ENCODE measurements at regions not wholly inside any gene's neighbourhood (a gene's known extent, or its start where the extent isn't known, plus 50 kb on each side); places are given as distances from the start of the nearest gene placed in this dataset.

- TF ChIP-seq, protein P1, sequence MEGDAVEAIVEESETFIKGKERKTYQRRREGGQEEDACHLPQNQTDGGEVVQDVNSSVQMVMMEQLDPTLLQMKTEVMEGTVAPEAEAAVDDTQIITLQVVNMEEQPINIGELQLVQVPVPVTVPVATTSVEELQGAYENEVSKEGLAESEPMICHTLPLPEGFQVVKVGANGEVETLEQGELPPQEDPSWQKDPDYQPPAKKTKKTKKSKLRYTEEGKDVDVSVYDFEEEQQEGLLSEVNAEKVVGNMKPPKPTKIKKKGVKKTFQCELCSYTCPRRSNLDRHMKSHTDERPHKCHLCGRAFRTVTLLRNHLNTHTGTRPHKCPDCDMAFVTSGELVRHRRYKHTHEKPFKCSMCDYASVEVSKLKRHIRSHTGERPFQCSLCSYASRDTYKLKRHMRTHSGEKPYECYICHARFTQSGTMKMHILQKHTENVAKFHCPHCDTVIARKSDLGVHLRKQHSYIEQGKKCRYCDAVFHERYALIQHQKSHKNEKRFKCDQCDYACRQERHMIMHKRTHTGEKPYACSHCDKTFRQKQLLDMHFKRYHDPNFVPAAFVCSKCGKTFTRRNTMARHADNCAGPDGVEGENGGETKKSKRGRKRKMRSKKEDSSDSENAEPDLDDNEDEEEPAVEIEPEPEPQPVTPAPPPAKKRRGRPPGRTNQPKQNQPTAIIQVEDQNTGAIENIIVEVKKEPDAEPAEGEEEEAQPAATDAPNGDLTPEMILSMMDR (IDR thresholded peaks at IDR 0.05; ENCODE audit: insufficient read depth, low read length, poor library complexity, severe bottlenecking) = no peak
- Histone ChIP-seq H3K27me3 (replicated peaks; ENCODE audit: control insufficient read depth, insufficient read depth, low read length) (no peaks in the 10 kb centered on the region), H3K36me3 (ENCODE audit: control insufficient read depth, insufficient read depth, low read length) (no peaks in the 10 kb centered on the region), H3K4me3 (replicated peaks; ENCODE audit: low read depth, low read length) (no peak overlapping the region)
- DNase-seq (ENCODE audit: extremely low read depth, insufficient read length) = no peak
These were observed 1921.4 kb upstream of the PCDH20 start for GRCh38 chr13:63337041-63337440.

DNA sequence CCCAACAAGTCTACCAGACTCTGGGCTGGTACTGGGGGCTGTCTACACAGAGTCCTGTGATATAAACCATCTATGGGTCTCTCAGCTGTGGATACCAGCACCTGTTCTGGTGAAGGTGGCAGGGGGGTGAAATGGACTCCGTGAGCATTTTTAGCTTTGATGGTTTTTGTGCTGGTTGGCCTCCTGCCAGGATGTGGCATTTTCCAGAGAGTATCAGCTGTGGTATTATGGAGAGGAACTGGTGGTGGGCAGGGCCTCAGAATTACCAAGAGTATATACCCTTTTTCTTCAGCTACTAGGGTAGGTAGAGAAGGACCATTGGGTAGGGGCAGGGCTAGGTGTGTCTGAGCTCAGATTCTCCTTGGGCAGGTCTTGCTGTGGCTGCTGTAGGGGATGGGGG is 1920.9 kb upstream of the PCDH20 start:
- H3K36me3 ChIP-seq (ENCODE audit: control insufficient read depth, insufficient read depth, low read length) = no peaks in the 10 kb centered on the region
- no peaks in the 10 kb centered on the region for H3K27me3 ChIP-seq (replicated peaks; ENCODE audit: control insufficient read depth, insufficient read depth, low read length)
- no peak overlapping the region for H3K4me3 ChIP-seq (replicated peaks; ENCODE audit: low read depth, low read length)
- TF ChIP-seq, protein P1 (IDR thresholded peaks at IDR 0.05; ENCODE audit: insufficient read depth, low read length, poor library complexity, severe bottlenecking) = no peak
- DNase-seq (ENCODE audit: extremely low read depth, insufficient read length) = no peak

- Histone ChIP-seq H3K36me3 (ENCODE audit: control insufficient read depth, insufficient read depth, low read length) (no peaks in the 10 kb centered on the region), H3K4me3 (replicated peaks; ENCODE audit: low read depth, low read length) (no peak overlapping the region), H3K27me3 (replicated peaks; ENCODE audit: control insufficient read depth, insufficient read depth, low read length) (no peaks in the 10 kb centered on the region)
- no peak for DNase-seq (ENCODE audit: extremely low read depth, insufficient read length)
- TF ChIP-seq, protein P1 (IDR thresholded peaks at IDR 0.05; ENCODE audit: insufficient read depth, low read length, poor library complexity, severe bottlenecking) = no peak
These were observed 1911.9 kb upstream of the PCDH20 start for GRCh38 chr13:63327584-63327983.

DNA sequence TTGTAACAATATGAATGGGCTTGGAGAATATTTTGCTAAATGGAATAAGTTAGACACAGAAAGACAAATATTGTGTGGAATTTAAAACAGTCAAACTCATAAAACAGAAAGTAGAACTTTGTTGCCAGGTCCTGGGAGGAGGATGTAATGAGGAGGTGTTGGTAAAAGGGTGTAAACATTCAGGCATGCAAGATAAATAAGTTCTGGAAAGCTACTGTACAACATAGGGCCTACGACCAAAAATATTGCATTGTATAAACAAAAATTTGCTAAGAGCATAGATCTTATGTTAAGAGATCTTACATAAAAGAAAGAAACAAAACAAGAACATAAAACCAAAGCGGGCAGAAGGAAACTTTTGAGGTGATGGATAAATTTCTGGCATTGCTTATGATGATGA is 1907.8 kb upstream of the PCDH20 start:
- no peak for DNase-seq (ENCODE audit: extremely low read depth, insufficient read length)
- Histone ChIP-seq H3K4me3 (replicated peaks; ENCODE audit: low read depth, low read length) (no peak overlapping the region), H3K27me3 (replicated peaks; ENCODE audit: control insufficient read depth, insufficient read depth, low read length) (no peaks in the 10 kb centered on the region), H3K36me3 (ENCODE audit: control insufficient read depth, insufficient read depth, low read length) (no peaks in the 10 kb centered on the region)
- TF ChIP-seq, protein P1 (IDR thresholded peaks at IDR 0.05; ENCODE audit: insufficient read depth, low read length, poor library complexity, severe bottlenecking) = no peak

DNA sequence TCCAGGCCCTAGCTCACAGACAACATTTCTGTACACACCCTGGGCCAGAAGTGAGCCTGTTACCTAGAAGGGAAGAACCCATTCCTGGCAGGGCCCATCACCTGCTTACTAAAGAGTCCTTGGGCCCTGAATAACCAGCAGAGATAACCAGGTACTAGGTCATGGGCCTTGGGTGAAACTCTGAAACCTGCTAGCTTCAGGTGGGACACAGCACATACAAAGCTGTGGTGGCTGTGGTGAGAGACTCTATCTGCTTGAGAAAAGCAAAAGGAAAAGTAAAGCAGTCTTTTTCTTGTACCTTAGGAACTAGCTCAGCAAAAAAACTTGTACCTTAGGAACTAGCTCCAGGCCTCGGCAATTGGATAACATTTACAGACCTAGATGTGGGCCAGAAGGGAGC is 1895.9 kb upstream of the PCDH20 start:
- TF ChIP-seq, protein P1 (IDR thresholded peaks at IDR 0.05; ENCODE audit: insufficient read depth, low read length, poor library complexity, severe bottlenecking) = no peak

GRCh38 chr13:63308549-63309165 is 1893.0 kb upstream of the PCDH20 start:
- no peak overlapping the region for H3K4me3 ChIP-seq (replicated peaks; ENCODE audit: low read depth, low read length)
- no peak for DNase-seq (ENCODE audit: extremely low read depth, insufficient read length)
- H3K27me3 ChIP-seq (replicated peaks; ENCODE audit: control insufficient read depth, insufficient read depth, low read length) = no peaks in the 10 kb centered on the region
- H3K36me3 ChIP-seq (ENCODE audit: control insufficient read depth, insufficient read depth, low read length) = no peaks in the 10 kb centered on the region
- TF ChIP-seq, protein P1 (IDR thresholded peaks at IDR 0.05; ENCODE audit: insufficient read depth, low read length, poor library complexity, severe bottlenecking) = no peak

More for the DNA sequence above, 1895.9 kb upstream of the PCDH20 start:
- DNase-seq (ENCODE audit: extremely low read depth, insufficient read length) = no peak
- no peaks in the 10 kb centered on the region for H3K36me3 ChIP-seq (ENCODE audit: control insufficient read depth, insufficient read depth, low read length)
- H3K27me3 ChIP-seq (replicated peaks; ENCODE audit: control insufficient read depth, insufficient read depth, low read length) = no peaks in the 10 kb centered on the region
- no peak overlapping the region for H3K4me3 ChIP-seq (replicated peaks; ENCODE audit: low read depth, low read length)
